ENCODE measurements at regions not wholly inside any gene's neighbourhood (a gene's known extent, or its start where the extent isn't known, plus 50 kb on each side); places are given as distances from the start of the nearest gene placed in this dataset.

- no peak for DNase-seq
Observed at GRCh38 chr5:143870362-143870761, 58.4 kb downstream of the HMHB1 start.

- DNase-seq: no peak
Observed at GRCh38 chr5:143870871-143871632, 59.1 kb downstream of the HMHB1 start.

GRCh38 chr5:143871672-143872071, 59.7 kb downstream of the HMHB1 start:
- no peak for DNase-seq

- DNase-seq: peak; percentile 29
Observed at GRCh38 chr5:143874312-143874711, 62.4 kb downstream of the HMHB1 start.

- DNase-seq: no peak
Observed at GRCh38 chr5:143877196-143877595, 65.2 kb downstream of the HMHB1 start.

- no peak for DNase-seq
Observed at GRCh38 chr5:143878430-143878829, 66.5 kb downstream of the HMHB1 start.

GRCh38 chr5:143879646-143880045, 67.7 kb downstream of the HMHB1 start:
- no peak for DNase-seq

GRCh38 chr5:143880178-143880577, 68.2 kb downstream of the HMHB1 start:
- DNase-seq: no peak

- no peak for DNase-seq
Observed at GRCh38 chr5:143882520-143882919, 70.6 kb downstream of the HMHB1 start.

- no peak for DNase-seq
Observed at GRCh38 chr5:143886096-143886495, 74.1 kb downstream of the HMHB1 start.

GRCh38 chr5:143886651-143887638, 75.0 kb downstream of the HMHB1 start:
- no peak for DNase-seq

- DNase-seq: no peak
Observed at GRCh38 chr5:143887903-143888665, 76.1 kb downstream of the HMHB1 start.

- no peak for DNase-seq
Observed at GRCh38 chr5:143888912-143889311, 77.0 kb downstream of the HMHB1 start.

- no peak for DNase-seq
Observed at GRCh38 chr5:143889986-143890385, 78.0 kb downstream of the HMHB1 start.

GRCh38 chr5:143890487-143890886, 78.5 kb downstream of the HMHB1 start:
- no peak for DNase-seq

- DNase-seq: no peak
Observed at GRCh38 chr5:143892271-143892670, 80.3 kb downstream of the HMHB1 start.

GRCh38 chr5:143892908-143893307, 80.9 kb downstream of the HMHB1 start:
- no peak for DNase-seq

GRCh38 chr5:143893638-143894037, 81.7 kb downstream of the HMHB1 start:
- no peak for DNase-seq

GRCh38 chr5:143896516-143896915, 84.6 kb downstream of the HMHB1 start:
- no peak for DNase-seq

- DNase-seq: no peak
Observed at GRCh38 chr5:143896966-143897365, 85.0 kb downstream of the HMHB1 start.

- DNase-seq: no peak
Observed at GRCh38 chr5:143898381-143898780, 86.4 kb downstream of the HMHB1 start.

- DNase-seq: no peak
Observed at GRCh38 chr5:143898916-143899591, 87.1 kb downstream of the HMHB1 start.

Measured in renal pelvis (tissue), 1 donor.